CD4-positive, alpha-beta T cell (primary cell): ENCODE measurements at regions not wholly inside any gene's neighbourhood (a gene's known extent, or its start where the extent isn't known, plus 50 kb on each side); places are given as distances from the start of the nearest gene placed in this dataset.

Experiments used
- ATAC-seq: fragments of 200-7000 bp; cut with Tn5 transposase; one replicate; pipeline ENCODE4 v1.10.0; 2022; ENCODE audit warnings: mild to moderate bottlenecking; ENCODE audit not compliant: poor library complexity
- CTCF ChIA-PET: fragments of 350-600 bp; sonication (Branson Sonifier 250); formaldehyde crosslinking; loops from one replicate; lab custom pipeline; 2021; ENCODE audit warnings: antibody characterized with exemption, inconsistent platforms; lab: Charles Lee
- POLR2A ChIA-PET: fragments of 350-600 bp; sonication (Branson Sonifier 250); formaldehyde crosslinking; loops from one replicate; lab custom pipeline; 2021; ENCODE audit warnings: antibody characterized with exemption, inconsistent platforms; lab: Charles Lee
- DNase-seq, 14 experiments: peaks; one replicate each; pipeline ENCODE4 v3.0.0-alpha.2; 2013 to 2020; ENCODE audit warnings: mixed read lengths in 2 of 14
- H3K27ac ChIP-seq, 2 donors: one replicate each; pipeline versions ENCODE4 v1.5.1 to v1.7.0; 2013; ENCODE audit warnings: low read length in 2 of 2, low read depth in 1 of 2, mild to moderate bottlenecking in 1 of 2
- H3K27me3 ChIP-seq, 2 experiments: 1 replicate in 1 of 2; 2 replicates in 1 of 2; pipeline versions ENCODE4 v1.6.1 to v1.7.0; 2013; ENCODE audit warnings: low read length in 2 of 2, control low read depth in 1 of 2, mild to moderate bottlenecking in 1 of 2, moderate library complexity in 1 of 2; ENCODE audit not compliant: insufficient read depth in 2 of 2, control insufficient read depth in 1 of 2
- H3K36me3 ChIP-seq: one replicate; pipeline ENCODE4 v1.6.1; 2013; ENCODE audit warnings: low read length, control low read depth; ENCODE audit not compliant: insufficient read depth
- H3K4me1 ChIP-seq: one replicate; pipeline ENCODE4 v1.6.1; 2013; ENCODE audit warnings: low read length, control low read depth; ENCODE audit not compliant: insufficient read depth
- H3K4me3 ChIP-seq: one replicate; pipeline ENCODE4 v1.5.1; 2013; ENCODE audit warnings: mild to moderate bottlenecking, low read length, moderate library complexity
- H3K9me3 ChIP-seq, 2 experiments: 1 replicate in 1 of 2; 2 replicates in 1 of 2; pipeline versions ENCODE4 v1.6.1 to v1.7.0; 2013; ENCODE audit warnings: low read length in 2 of 2, mild to moderate bottlenecking in 2 of 2, control low read depth in 1 of 2, moderate library complexity in 1 of 2; ENCODE audit not compliant: control insufficient read depth in 1 of 2, insufficient read depth in 1 of 2
- H3K27ac Mint-ChIP-seq: one replicate; pipeline ENCODE4 v1.8.0; 2020; ENCODE audit warnings: mixed read lengths
- H3K27me3 Mint-ChIP-seq: one replicate; pipeline ENCODE4 v1.8.0; 2021; ENCODE audit warnings: mixed read lengths
- H3K36me3 Mint-ChIP-seq: one replicate; pipeline ENCODE4 v1.8.0; 2021; ENCODE audit warnings: low read depth, mixed read lengths
- H3K4me1 Mint-ChIP-seq: one replicate; pipeline ENCODE4 v1.8.0; 2021; ENCODE audit warnings: low read depth, mixed read lengths
- H3K4me3 Mint-ChIP-seq: one replicate; pipeline ENCODE4 v1.8.0; 2020; ENCODE audit warnings: mild to moderate bottlenecking, mixed read lengths
- H3K9me3 Mint-ChIP-seq: one replicate; pipeline ENCODE4 v1.8.0; 2020; ENCODE audit warnings: mixed read lengths
- CTCF ChIP-seq: fragments of 200-600 bp; IDR thresholded peaks from one replicate; pipeline ENCODE4 v1.8.0; 2022; ENCODE audit warnings: antibody characterized with exemption, mild to moderate bottlenecking
- intact Hi-C, 2 experiments: fragments of 100-400 bp; cut with DNase I in 1 of 2; cut with micrococcal nuclease in 1 of 2; formaldehyde crosslinking; loops; one replicate each; pipeline versions ENCODE4 v1.15.1 to v1.9.0; 2023 to 2025; cut with DNase I, micrococcal nuclease

DNA sequence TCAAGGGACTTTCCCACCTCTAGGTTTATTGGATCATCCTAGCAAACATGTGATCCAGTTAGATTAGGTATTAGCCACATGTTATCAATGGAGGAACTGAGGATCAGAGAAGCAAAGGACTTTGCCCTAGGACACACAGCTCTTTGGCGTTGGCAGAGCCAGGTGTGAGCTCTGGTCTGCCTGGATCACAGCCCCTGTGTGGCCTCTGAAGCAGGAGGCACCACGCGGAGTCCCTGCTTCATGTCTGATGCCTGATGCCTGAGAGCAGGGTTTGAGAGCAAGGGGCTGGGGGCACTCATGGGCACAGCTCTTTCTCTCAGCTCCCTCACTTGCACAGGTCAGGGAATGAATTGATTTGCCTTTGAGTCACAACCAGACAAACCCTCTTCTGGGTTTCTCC lies 64.7 kb upstream of the CTBP2 start:
- no peaks in the 10 kb centered on the region for H3K27me3 ChIP-seq
- intact Hi-C loops = no loop called here
- DNase-seq (no peak), ATAC-seq (no peak)
- no peaks in the 10 kb centered on the region for H3K36me3 ChIP-seq
- no peak overlapping the region for H3K27ac ChIP-seq
- Mint-ChIP-seq H3K4me1 (no peaks in the 10 kb centered on the region), H3K4me3 (no peak overlapping the region), H3K9me3 (peaks cover 3% of the 10 kb centered on the region), H3K36me3 (no peaks in the 10 kb centered on the region), H3K27ac (no peak overlapping the region), H3K27me3 (peaks cover 4% of the 10 kb centered on the region)
- H3K4me1 ChIP-seq = no peaks in the 10 kb centered on the region
- CTCF ChIA-PET = no interaction called here
- H3K9me3 ChIP-seq = peaks cover 0 to 31% of the 10 kb centered on the region in 2 experiments
- POLR2A ChIA-PET = no interaction called here
- H3K4me3 ChIP-seq = no peak overlapping the region
- TF ChIP-seq CTCF = no peak

- DNase-seq = no peak
- no peak overlapping the region for H3K4me3 ChIP-seq
- H3K27me3 Mint-ChIP-seq = peaks cover 4% of the 10 kb centered on the region
- H3K9me3 ChIP-seq = peaks cover 0 to 26% of the 10 kb centered on the region in 2 experiments
- H3K27ac Mint-ChIP-seq = no peak overlapping the region
- ATAC-seq = no peak
- H3K4me1 Mint-ChIP-seq = no peaks in the 10 kb centered on the region
- TF ChIP-seq CTCF = no peak
- ChIA-PET CTCF (no interaction called here), POLR2A (no interaction called here)
- H3K4me1 ChIP-seq = no peaks in the 10 kb centered on the region
- peaks cover 3% of the 10 kb centered on the region for H3K9me3 Mint-ChIP-seq
- H3K36me3 Mint-ChIP-seq = no peaks in the 10 kb centered on the region
- no peaks in the 10 kb centered on the region for H3K36me3 ChIP-seq
- intact Hi-C loops = no loop called here
- no peak overlapping the region for H3K27ac ChIP-seq
- no peaks in the 10 kb centered on the region for H3K27me3 ChIP-seq
- H3K4me3 Mint-ChIP-seq = no peak overlapping the region
Measured at GRCh38 chr10:125222515-125223308, 62.3 kb upstream of the CTBP2 start.

DNA sequence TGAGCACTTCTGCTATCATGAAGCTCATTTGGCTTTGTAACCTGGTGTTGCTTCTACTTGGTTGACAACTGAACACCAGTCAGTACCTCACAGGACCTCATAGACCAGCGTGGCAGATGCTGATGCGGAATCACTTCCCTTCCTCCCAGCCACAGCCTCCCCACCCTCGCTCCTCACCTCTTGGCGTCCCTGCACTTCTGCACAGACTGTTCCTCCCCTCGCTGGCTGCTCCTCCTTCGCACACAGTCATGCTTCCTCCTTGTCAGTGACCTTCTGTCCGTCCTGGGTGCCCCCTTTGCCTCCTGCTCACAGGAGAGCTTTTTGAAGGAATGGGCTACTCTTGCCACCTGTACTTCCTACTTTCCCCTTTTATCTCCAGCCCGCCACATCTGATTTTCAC lies 61.4 kb upstream of the CTBP2 start:
- no peak for TF ChIP-seq CTCF
- peaks cover 4% of the 10 kb centered on the region for H3K27me3 Mint-ChIP-seq
- H3K4me3 Mint-ChIP-seq = no peak overlapping the region
- intact Hi-C loops = no loop called here
- no peaks in the 10 kb centered on the region for H3K36me3 Mint-ChIP-seq
- H3K4me3 ChIP-seq = no peak overlapping the region
- H3K27ac ChIP-seq = no peak overlapping the region
- ATAC-seq (no peak), DNase-seq (no peak)
- H3K27me3 ChIP-seq = no peaks in the 10 kb centered on the region
- POLR2A ChIA-PET = no interaction called here
- no peaks in the 10 kb centered on the region for H3K4me1 ChIP-seq
- CTCF ChIA-PET = no interaction called here
- no peaks in the 10 kb centered on the region for H3K4me1 Mint-ChIP-seq
- peaks cover 3% of the 10 kb centered on the region for H3K9me3 Mint-ChIP-seq
- peaks cover 0 to 16% of the 10 kb centered on the region in 2 experiments for H3K9me3 ChIP-seq
- H3K36me3 ChIP-seq = no peaks in the 10 kb centered on the region
- no peak overlapping the region for H3K27ac Mint-ChIP-seq
